ENCODE measurements at regions not wholly inside any gene's neighbourhood (a gene's known extent, or its start where the extent isn't known, plus 50 kb on each side); places are given as distances from the start of the nearest gene placed in this dataset.

DNA sequence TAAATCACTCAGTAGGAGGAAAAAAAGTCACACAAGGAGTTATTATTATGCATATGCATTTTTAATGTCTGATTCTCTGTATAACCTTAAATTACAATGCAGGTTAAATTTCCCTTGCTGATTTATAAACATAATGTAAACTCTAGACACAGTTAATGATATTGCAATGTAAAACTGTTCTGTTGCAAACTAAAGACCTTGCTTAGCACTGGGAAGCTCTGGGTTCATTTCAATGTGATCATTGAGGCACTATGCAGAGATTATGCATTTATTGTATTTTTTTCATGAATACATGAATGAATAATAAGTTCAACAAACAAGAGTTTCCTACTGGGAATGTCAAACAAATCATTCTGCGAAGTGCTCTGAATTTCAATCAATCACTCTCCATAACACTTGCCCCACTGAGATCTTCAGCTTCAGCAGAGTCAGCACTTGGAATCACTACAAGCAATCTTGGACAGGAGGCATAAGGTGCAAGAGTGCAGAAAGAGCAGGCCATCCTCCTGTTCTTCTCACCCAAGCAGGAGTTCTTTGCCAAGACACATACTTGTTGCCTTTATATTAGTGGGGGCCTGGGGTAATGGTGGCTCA is 232.1 kb downstream of the CSNK1G3 start:
- DNase-seq (ENCODE audit: low read depth in 1 of 2, low spot score in 2 of 2) (no peak), FAIRE-seq (no peak)
- POLR2A ChIA-PET (ENCODE audit: partially characterized antibody), result no interaction called here
- Histone ChIP-seq H3K4me1 (replicated peaks in 1 of 4; ENCODE audit: control insufficient read depth in 3 of 4, insufficient read depth in 4 of 4, low read length in 3 of 4) (peaks cover 0 to 2% (median 1%) of the 10 kb centered on the region in 4 experiments; a peak in 4 of 7 replicates), H3K79me1 (ENCODE audit: low read depth, low read length) (no peaks in the 10 kb centered on the region), H3K18ac (ENCODE audit: extremely low read depth, low read length) (no peak overlapping the region), H3K4me2 (ENCODE audit: insufficient read depth in 1 of 2, low read depth in 2 of 2, low read length in 2 of 2) (no peak overlapping the region), H3K27ac (ENCODE audit: low read depth, low read length) (no peak overlapping the region), H3K14ac (ENCODE audit: insufficient read length) (no peak overlapping the region), H2AFZ (ENCODE audit: low read length) (no peak overlapping the region), H2BK120ac (replicated peaks; ENCODE audit: low read depth, low read length) (no peak overlapping the region), H3K79me2 (ENCODE audit: control insufficient read depth in 1 of 2, insufficient read depth in 2 of 2, low read length in 2 of 2) (no peaks in the 10 kb centered on the region), H4K8ac (ENCODE audit: extremely low read depth, insufficient read depth, low read length) (no peak overlapping the region), H2BK12ac (ENCODE audit: low read depth, low read length) (no peak overlapping the region), H4K5ac (ENCODE audit: insufficient read length, low read depth, low read length) (no peak overlapping the region), H3K4ac (replicated peaks; ENCODE audit: insufficient read length, low read depth, low read length) (no peak overlapping the region), H2AK5ac (ENCODE audit: low read depth, low read length) (no peak overlapping the region), H2BK20ac (ENCODE audit: low read length) (no peak overlapping the region; the same call in 1 of the 2 replicates), H2BK5ac (ENCODE audit: low read depth, low read length) (no peak overlapping the region), H3K9ac (replicated peaks in 1 of 4; ENCODE audit: extremely low read depth in 1 of 4, low read depth in 3 of 4, low read length in 3 of 4) (no peak overlapping the region), H3K27me3 (replicated peaks in 1 of 4; ENCODE audit: control insufficient read depth in 3 of 4, extremely low read depth in 1 of 4, insufficient read depth in 3 of 4, low read length in 3 of 4) (no peaks in the 10 kb centered on the region), H2BK15ac (ENCODE audit: low read length) (no peak overlapping the region), H3K56ac (replicated peaks; ENCODE audit: insufficient read length, low read depth, low read length) (no peak overlapping the region), H4K20me1 (replicated peaks in 1 of 2; ENCODE audit: control insufficient read depth in 1 of 2, insufficient read depth in 2 of 2, low read length in 2 of 2) (no peaks in the 10 kb centered on the region), H3K4me3 (ENCODE audit: extremely low read depth in 1 of 4, insufficient read depth in 2 of 4, low read depth in 3 of 4, low read length in 4 of 4) (no peak overlapping the region), H3K9me3 (ENCODE audit: insufficient read depth in 2 of 2, low read depth in 1 of 2, low read length in 1 of 2) (no peaks in the 10 kb centered on the region), H3K36me3 (ENCODE audit: control insufficient read depth in 2 of 4, insufficient read depth in 4 of 4, low read length in 3 of 4) (no peaks in the 10 kb centered on the region), H4K91ac (replicated peaks; ENCODE audit: insufficient read length, low read length) (no peak overlapping the region), H3K23ac (ENCODE audit: insufficient read length) (no peak overlapping the region), H3K23me2 (ENCODE audit: low read depth, low read length) (peaks cover 3% of the 10 kb centered on the region; the same call in 1 of the 2 replicates)
- TF ChIP-seq TEAD4 (IDR thresholded peaks at IDR 0.05; ENCODE audit: low read depth, low read length) (no peak), HDAC2 (IDR thresholded peaks at IDR 0.05; ENCODE audit: borderline replicate concordance in 1 of 2, low read depth in 2 of 2, low read length in 2 of 2) (no peak), SIX5 (IDR thresholded peaks at IDR 0.05; ENCODE audit: low read depth, low read length) (no peak), KDM1A (IDR thresholded peaks at IDR 0.05; ENCODE audit: borderline replicate concordance, low read length) (no peak), EZH2 (IDR thresholded peaks at IDR 0.05; ENCODE audit: low read depth, low read length, severe bottlenecking) (no peak), SIRT6 (IDR thresholded peaks at IDR 0.05; ENCODE audit: low read length) (no peak), BRCA1 (IDR thresholded peaks at IDR 0.05; ENCODE audit: low read depth, low read length) (no peak), SP4 (IDR thresholded peaks at IDR 0.05; ENCODE audit: low read length) (no peak), JUN (IDR thresholded peaks at IDR 0.05; ENCODE audit: low read depth, low read length) (no peak)
- WGBS, 2 experiments (ENCODE audit: extremely low coverage in 1 of 2, insufficient coverage in 1 of 2, insufficient read length in 1 of 2, insufficient replicate concordance in 2 of 2, low coverage in 1 of 2, low lambda C conversion rate in 2 of 2, missing lambda C conversion rate in 1 of 2), result 87% methylated on average over 1 of the region's 1 CpG; no CpG with 5 or more reads in 1 of the 2 experiments
- CTCF ChIA-PET (ENCODE audit: partially characterized antibody), result no interaction called here

All from H1 (cell line).